GM18861 (cell line): ENCODE measurements at regions not wholly inside any gene's neighbourhood (a gene's known extent, or its start where the extent isn't known, plus 50 kb on each side); places are given as distances from the start of the nearest gene placed in this dataset.

Experiments used
- ATAC-seq: cut with Tn5 transposase; IDR thresholded peaks from one replicate; pipeline ENCODE4 v1.9.1; 2021; ENCODE audit not compliant: unreplicated experiment

DNA sequence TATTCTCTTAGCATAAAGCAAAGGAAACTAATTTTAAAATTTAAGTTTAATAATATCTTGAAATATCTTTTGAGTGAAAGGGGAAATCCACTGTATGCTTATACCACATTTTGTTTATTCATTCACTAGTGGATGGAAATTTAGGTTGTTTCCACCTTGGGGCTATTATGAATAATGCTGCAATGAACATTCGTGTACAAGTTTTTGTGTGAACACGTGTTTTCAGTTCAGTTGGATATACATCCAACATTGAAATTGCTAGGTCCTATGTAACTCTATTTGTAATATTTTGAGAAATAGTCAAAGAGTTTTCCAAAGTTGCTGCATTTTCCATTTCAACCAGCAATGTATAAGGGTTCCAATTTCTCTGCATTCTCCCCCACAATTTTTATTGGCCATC lies 83.7 kb upstream of the ETV6 start:
- no peak for ATAC-seq

DNA sequence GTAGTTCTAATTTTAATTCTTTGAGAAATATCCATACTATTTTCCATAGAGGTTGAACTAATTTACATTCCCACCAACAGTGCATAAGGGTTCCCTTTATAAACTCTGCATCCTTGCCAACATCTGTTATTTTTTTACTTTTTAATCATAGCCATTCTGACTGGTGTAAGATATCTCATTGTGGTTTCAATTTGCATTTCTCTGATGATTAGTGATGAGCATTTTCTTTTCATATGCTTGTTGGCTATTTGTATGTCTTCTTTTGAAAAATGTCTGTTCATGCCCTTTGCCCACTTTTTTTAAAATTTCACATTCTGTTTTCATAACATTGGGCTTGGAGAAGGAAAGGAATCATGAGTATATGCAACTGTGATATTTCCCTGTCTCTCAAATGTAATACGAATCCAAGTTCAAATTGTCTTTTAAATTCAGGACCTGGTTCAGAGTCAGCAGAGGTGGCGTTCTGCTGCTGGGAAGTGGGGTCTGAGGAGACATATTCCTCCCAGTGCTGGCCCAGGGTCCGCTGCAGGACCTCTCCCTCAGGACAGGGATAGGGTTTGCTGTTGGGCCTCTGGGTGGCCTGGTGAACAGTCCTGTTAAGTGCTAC lies 81.2 kb upstream of the ETV6 start:
- ATAC-seq = peak; percentile 27

DNA sequence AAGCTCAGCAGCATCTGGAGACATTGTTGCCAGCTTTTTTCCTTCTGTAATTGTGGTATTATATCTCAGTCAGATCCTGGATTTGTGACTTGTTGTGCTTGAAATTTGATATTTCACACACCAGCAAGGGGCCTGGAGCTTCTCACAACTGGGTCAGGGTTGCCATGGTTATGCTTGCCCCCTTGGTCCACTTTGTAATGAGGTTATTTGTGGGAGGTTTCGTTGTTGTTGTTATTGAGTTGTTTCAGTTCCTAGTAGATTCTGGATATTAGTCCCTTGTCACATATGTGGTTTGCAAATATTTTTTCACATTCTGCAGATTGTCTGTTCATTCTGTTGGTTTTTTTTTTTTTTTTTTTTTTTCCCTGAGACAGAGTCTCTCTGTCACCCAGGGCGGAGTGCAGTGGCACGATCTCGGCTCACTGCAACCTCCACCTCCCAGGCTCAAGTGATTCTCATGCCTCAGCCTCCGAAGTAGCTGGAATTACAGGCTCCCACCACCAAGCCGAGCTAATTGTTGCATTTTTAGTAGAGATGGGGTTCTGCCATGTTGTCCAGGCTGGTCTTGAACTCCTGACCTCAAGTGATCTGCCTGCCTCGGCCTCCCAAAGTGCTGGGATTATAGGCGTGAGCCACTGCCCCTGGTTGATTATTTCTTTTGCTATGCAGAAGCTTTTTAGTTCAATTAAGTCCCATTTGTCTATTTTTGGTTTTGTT lies 80.6 kb upstream of the ETV6 start:
- peak; percentile 76 for ATAC-seq

DNA sequence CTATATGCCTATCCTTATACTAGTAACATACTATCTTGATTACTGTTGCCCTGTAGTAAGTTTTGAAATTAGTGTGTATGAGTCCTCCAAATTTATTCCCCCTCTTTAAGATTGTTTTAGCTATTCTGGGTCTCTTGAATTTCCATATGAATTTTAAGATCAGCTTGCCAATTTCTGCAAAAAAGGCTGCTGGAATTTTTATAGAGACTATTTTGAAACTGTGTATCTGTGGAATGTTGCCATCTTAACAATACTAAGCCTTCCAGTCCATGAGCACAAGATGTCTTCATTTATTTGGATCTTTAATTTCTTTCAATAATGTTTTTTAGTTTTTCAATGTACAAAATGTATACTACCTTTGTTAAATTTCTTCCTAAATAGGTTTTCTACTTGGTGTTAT lies 79.8 kb upstream of the ETV6 start:
- ATAC-seq = no peak

DNA sequence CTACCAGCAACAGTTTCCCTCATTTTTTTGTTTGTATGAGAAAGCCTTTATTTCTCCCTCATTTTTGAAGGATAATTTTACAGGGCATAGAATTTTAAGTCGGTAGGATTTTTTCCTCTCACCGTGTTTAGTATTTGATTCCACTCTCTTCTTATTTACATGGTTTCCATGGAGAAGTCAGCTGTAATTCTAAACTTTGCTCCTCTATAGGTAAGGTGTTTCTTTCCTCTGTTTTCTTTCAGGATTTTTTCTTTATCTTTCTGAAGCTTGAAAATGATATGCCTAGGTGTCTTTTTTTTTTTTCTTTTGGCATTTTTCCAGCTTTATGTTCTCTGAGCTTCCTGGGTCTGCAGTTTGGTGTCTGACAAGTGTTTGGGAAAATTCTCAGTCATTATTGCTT lies 75.6 kb upstream of the ETV6 start:
- no peak for ATAC-seq

DNA sequence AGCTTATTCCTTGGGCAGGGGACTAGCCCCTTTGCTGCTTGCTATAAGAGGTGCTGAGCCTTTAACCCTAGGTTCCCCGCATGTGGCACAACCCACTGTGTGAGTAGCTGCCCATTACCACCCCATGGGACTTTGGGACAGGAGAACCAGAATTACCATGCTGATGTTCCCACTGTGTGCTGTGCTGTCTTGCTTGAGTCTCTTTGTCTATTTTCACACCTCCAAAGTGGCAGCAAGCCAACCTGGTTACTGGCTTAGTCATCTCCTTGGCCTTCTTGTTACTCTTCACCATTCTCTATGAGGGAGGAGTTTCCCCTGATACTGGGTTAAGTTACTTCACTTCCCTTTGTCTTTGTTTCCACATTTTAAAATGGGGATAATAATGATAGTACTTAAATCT lies 73.4 kb upstream of the ETV6 start:
- ATAC-seq = no peak

DNA sequence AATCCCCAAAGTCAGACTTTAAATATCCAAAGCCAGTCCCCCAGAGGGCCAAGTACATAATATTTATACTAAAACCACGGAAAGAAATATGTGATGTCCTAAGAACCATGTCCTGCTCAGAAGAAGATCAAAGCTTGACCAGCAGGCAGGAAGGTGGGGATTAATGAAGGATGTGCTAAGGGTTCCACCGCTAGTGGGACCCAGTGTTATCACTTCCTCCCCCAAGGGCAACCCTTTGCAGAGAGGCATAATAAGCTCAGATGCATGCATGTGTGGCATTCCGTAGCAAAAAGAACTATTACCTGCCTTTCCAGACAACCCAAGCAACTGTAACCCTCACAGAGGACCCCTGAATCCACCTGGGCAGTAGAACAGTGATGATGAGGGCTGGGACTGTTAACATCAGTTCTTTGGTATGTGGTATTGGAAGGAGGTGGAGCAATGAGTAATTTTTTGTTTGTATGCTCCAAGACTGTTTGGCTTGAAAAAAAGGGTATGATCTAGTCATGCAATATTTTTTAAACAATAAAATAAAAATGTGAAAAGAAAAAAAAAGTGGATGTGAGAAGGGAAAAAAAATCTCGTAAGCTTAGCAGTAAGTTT lies 71.7 kb upstream of the ETV6 start:
- ATAC-seq = no peak

DNA sequence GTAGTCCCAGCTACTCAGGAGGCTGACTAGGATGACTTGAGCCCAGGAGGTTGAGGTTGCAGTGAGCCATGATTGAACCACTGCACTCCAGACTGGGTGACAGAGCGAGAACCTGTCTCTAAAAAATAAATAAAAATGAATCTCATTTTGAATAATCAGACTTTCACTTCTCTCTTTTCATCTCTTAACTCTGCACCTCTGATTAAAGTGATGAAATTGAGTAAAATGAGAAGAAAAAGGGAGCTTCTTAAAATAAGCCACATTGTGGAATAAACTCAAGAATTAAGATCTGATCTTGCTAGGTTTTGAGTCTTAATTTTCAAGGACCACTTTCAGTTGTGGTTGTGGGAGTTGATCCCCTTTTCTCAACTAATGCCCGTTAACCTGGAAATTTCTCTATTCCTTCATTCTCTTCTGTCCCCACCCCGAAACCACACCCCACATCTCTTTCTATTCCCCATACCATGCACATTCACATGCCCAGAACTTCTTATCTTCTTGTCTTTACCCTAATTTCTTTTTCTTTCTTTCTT lies 70.9 kb upstream of the ETV6 start:
- ATAC-seq = peak; percentile 70

DNA sequence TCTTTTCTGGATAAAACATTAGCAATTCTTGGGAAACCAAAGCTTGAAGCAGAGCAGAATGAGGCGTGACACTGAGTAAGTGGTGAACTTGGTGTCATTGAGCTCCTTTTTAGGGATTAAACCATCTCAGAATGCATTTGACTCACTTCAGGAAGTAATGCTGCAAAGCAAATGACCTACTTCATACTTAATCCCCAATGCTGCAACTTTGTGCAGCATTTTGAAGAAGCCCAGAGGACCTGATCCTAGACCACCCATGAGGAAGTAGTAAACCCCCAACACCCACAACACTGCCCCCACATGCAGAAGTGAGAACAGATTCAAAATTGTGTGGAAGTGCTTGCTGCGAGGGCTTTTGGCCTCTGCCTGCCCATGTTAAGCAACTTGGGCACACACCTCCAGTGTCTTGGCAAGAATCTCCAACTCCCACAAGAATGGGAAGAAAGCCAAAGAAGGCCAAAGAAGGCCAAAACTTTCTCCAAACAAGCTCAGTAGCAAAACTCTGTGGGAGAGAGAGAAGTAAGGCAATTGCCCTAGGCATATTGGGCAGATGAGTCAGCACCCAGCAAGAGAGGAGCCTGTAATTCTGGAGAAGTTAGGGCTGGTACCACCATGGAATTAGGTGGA lies 69.2 kb upstream of the ETV6 start:
- ATAC-seq = no peak

DNA sequence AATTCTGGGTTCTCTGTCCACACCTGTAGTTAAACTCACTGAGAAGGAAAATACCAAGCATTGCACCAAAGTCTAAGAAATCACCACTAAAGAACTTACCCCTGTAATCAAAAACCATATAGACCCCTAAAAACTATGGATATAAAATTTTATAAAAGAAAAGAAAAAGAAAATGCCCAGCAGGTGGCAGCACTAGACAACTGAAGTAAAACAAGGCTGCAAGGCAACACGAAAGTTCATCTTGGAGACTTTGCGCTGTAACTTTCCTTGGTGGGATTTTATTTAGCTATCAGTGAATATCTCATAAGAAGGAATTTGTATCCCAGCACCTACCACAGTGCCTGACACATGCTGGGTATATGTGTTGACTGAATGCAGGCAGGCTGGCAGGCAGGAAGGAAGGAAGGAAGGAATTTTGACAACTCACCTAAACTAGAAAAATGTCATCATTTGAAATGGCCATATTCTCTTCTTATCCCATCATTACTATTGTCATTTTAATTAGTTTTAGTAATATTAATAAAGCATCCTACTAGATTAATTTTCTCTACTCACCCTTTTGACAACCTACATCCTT lies 68.2 kb upstream of the ETV6 start:
- no peak for ATAC-seq

DNA sequence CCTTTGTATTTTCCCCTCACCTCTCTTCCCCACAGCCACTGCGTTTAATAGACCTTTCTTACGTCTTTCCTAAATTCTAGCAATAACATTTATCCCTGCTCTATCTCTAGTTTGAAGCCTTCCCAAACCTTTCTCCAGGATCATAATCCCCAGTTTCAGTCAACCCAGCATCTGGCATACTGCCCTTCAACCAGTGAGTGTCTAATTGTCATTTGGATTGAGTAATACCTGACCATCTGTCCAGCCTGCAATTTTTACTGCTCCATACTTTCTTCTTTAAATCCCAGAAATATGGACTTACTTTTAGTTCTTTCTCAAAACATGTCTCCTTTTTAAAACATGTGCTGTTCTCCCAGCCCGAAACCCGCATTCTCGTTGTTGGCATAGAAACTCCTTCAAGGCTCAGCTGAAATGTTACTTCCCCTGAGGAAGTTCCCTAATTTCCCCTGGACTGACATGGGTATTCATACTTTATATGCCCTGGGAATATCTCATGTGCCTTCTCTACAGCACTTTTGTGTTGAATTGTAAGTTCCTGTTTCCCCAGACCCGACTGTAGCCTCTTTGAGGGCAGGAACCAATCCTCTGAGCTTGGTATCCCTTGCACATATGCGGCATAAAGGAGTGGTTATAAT lies 65.1 kb upstream of the ETV6 start:
- no peak for ATAC-seq

DNA sequence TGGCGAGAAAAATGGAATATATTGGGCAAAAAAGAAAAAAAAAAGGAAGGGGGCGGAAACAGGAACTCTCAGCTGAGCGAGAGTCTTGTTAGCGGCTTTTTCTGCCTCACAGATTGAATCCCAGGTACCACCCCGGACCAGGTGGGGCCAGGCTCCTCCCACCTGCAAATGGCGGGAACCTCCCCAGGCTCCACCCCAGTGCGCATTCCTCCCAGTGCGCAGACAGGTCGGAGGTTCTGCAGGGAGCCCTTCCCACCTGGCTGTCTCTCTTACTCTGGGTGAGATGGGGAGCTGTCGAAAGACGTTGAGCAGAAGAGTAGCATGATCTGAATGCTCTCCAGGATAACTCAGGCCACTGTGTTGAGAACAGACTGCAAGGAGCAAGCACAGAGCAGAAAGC lies 57.0 kb upstream of the ETV6 start:
- ATAC-seq = no peak

DNA sequence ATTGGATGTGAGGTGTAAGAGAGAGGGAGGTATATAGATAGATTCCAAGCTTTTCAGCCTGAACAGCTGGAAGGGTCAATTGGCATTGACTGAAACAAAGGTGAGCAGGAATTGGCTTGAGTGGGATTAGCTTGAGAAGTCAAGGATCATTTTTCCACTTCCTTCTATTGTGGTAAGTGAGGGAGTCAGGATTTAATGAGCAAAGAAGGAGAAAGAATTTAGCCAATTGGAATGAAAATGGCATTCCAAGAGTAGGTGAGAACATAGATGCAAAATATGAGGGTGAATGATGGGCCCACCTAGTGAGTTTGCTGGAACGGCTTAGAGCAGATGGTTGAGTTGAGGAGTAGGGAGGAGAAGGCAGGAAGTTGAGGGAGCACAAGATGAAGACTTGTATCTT lies 56.5 kb upstream of the ETV6 start:
- no peak for ATAC-seq

DNA sequence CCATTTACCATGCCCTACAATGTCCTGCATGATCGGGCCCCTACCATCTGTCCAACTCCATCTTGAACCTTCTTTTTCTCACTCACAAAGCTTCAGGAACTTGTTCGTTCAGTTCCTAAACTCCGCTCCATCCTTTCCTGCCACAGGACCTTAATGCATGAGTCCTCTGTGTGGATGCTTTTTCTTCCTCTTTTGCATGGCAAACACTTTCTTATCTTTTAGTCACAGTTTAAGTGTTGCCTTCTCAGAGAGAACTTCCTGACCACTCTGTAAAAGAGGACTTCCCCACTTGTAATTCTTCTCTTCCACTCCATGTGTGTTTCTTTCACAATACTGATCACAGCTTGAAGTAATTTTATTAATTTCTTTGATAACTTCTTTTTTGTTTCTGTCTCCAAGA lies 54.4 kb upstream of the ETV6 start:
- no peak for ATAC-seq

DNA sequence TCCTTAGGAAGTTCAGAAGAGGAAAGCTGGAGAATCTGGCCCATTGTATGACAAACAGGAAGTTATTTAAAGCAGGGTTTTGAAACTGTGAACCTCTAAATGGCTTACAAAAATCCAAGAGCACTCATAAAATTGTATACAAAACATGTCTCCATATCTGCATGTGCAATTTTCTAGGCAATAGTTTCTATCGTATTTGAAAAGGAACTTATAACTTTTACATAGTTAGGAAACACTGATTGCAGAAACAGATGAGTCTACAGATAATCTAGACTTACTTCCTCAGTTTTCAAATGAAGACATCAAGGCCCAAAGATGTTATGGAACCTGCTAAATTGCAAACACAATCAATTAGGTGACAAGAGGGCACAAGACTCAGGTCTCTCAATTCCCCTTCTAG lies 53.3 kb upstream of the ETV6 start:
- ATAC-seq = no peak

DNA sequence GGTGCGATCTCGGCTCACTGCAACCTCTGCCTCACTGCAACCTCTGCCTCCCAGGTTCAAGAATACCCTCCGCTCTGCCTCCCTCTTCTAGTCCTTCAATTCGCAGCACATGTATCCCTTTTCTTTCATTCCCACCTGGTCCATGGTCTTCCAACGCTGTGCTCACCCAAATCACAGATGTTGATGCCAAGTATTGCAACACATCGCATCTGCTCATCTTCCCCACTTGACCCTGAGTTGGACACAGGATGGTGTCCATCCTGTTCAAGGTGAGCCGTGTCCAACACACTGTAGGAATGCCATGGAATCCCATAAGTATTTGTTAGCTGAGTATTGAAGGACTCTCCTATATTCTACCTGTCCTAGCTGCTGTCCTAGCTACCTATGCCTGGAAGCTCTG lies 50.6 kb upstream of the ETV6 start:
- no peak for ATAC-seq
